ENCODE measurements at regions not wholly inside any gene's neighbourhood (a gene's known extent, or its start where the extent isn't known, plus 50 kb on each side); places are given as distances from the start of the nearest gene placed in this dataset.

DNA sequence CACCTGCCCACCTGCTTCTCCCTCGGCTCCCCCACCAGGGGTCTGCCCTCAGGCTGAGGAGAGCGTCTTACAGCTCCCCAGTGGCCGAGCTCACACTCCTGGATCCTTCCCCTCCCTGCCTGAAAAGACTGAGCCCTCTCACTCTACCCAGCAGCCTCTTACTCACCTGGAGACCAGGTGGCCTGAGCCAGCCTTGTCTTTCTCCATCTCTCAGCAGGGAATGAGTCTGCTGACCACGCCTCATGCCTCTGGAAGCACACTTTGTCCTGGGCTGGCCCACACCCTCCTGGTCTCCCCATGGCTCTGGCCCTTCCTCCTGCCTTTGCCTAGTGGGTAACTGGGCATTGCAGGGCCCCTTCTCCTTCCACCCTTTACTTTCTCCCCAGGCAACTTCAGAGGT, 177.2 kb downstream of the ENGASE start:
- H3K9me3 ChIP-seq (ENCODE audit: low read length), result no peaks in the 10 kb centered on the region
- WGBS (ENCODE audit: low lambda C conversion rate), result 2% methylated on average over 4 of the region's 4 CpGs
- intact Hi-C loops (cut with micrococcal nuclease; ENCODE audit: unreplicated experiment) (no loop called here), in situ Hi-C loops (cut with HindIII; ENCODE audit: extremely low pct_ligation_motif_present, low pct_unique_long_range_greater_than_20kb) (no loop called here)
- no peak for ATAC-seq
- H4K20me1 ChIP-seq (ENCODE audit: insufficient read depth, low read length), result no peaks in the 10 kb centered on the region; the same call in 1 of the 2 replicates
- no peak overlapping the region for H3K4me3 ChIP-seq (replicated peaks in 1 of 3; ENCODE audit: insufficient read depth in 1 of 3, low read depth in 2 of 3, low read length in 3 of 3)
- H3K4me2 ChIP-seq (ENCODE audit: low read depth, low read length), result no peak overlapping the region
- no peak overlapping the region for H3K9ac ChIP-seq (ENCODE audit: insufficient read depth, low read depth, low read length)
- no peaks in the 10 kb centered on the region for H3K79me2 ChIP-seq (ENCODE audit: insufficient read depth, low read length)
- TF ChIP-seq ZNF670 (CRISPR knock-in tag; IDR thresholded peaks at IDR 0.05; ENCODE audit: borderline replicate concordance) (no peak), GABPB1 (CRISPR knock-in tag; IDR thresholded peaks at IDR 0.05) (no peak), MBNL3 (CRISPR knock-in tag; conservative IDR thresholded peaks at IDR 0.05) (no peak), ZNF7 (CRISPR knock-in tag; IDR thresholded peaks at IDR 0.05) (no peak), KAT8 (CRISPR knock-in tag; IDR thresholded peaks at IDR 0.05) (no peak), RFXAP (CRISPR knock-in tag; IDR thresholded peaks at IDR 0.05; ENCODE audit: borderline replicate concordance) (no peak), POLR2AphosphoS5 (IDR thresholded peaks at IDR 0.05; ENCODE audit: low read depth, low read length) (no peak), HMG20A (CRISPR knock-in tag; IDR thresholded peaks at IDR 0.05; ENCODE audit: borderline replicate concordance) (no peak), HNF4G (IDR thresholded peaks at IDR 0.05; ENCODE audit: borderline replicate concordance, low read depth, low read length) (no peak), HNF4G (CRISPR knock-in tag; IDR thresholded peaks at IDR 0.05; ENCODE audit: borderline replicate concordance, low read depth) (no peak), ZNF567 (CRISPR knock-in tag; IDR thresholded peaks at IDR 0.05; ENCODE audit: borderline replicate concordance) (no peak), GABPA (IDR thresholded peaks at IDR 0.05; ENCODE audit: low read depth, low read length) (no peak), GABPA (CRISPR knock-in tag; IDR thresholded peaks at IDR 0.05; ENCODE audit: low read depth) (no peak), ZSCAN29 (CRISPR knock-in tag; conservative IDR thresholded peaks at IDR 0.05) (no peak)
- TF ChIP-seq, protein P1, sequence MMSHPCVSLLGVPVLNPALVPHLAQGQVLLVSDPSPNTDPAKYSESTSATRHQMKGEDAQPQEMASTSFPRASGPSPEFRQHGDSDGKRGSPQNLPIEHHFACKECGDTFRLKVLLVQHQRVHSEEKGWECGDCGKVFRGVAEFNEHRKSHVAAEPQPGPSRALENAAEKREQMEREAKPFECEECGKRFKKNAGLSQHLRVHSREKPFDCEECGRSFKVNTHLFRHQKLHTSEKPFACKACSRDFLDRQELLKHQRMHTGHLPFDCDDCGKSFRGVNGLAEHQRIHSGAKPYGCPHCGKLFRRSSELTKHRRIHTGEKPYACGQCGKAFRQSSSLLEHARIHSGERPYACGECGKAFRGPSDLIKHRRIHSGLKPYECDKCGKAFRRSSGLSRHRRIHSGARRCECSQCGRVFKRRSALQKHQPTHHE (CRISPR knock-in tag; IDR thresholded peaks at IDR 0.05; ENCODE audit: borderline replicate concordance), result no peak
- TF ChIP-seq, protein P2, sequence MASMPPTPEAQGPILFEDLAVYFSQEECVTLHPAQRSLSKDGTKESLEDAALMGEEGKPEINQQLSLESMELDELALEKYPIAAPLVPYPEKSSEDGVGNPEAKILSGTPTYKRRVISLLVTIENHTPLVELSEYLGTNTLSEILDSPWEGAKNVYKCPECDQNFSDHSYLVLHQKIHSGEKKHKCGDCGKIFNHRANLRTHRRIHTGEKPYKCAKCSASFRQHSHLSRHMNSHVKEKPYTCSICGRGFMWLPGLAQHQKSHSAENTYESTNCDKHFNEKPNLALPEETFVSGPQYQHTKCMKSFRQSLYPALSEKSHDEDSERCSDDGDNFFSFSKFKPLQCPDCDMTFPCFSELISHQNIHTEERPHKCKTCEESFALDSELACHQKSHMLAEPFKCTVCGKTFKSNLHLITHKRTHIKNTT (CRISPR knock-in tag; IDR thresholded peaks at IDR 0.05), result no peak
- TF ChIP-seq, protein P3, sequence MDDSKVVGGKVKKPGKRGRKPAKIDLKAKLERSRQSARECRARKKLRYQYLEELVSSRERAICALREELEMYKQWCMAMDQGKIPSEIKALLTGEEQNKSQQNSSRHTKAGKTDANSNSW (CRISPR knock-in tag; IDR thresholded peaks at IDR 0.05; ENCODE audit: borderline replicate concordance), result no peak
- no peak overlapping the region for H2AFZ ChIP-seq (ENCODE audit: low read length)
- no peaks in the 10 kb centered on the region for H3K36me3 ChIP-seq (replicated peaks in 1 of 2; ENCODE audit: control insufficient read depth in 1 of 2, insufficient read depth in 2 of 2, low read length in 2 of 2)
- CTCF ChIA-PET (ENCODE audit: low intra/inter-chr PET ratio, low total read pairs), result no interaction called here
- BruUV-seq (replicated peaks), result no TSS peak
- POLR2A ChIA-PET, result no interaction called here
- H3K4me1 ChIP-seq (ENCODE audit: insufficient read depth, low read length), result no peaks in the 10 kb centered on the region
- no peak for FAIRE-seq
- DNase-seq (ENCODE audit: low spot score), result no peak
- no peak overlapping the region for H3K27ac ChIP-seq (ENCODE audit: extremely low read length, insufficient read depth, low read length)
- H3K27me3 ChIP-seq (ENCODE audit: control insufficient read depth in 1 of 2, insufficient read depth in 2 of 2, low read length in 2 of 2), result peaks cover 21 to 89% of the 10 kb centered on the region in 2 experiments

All from HepG2 (cell line).